Progenitor cell of endocrine pancreas (in vitro differentiated cells): ENCODE measurements at regions not wholly inside any gene's neighbourhood (a gene's known extent, or its start where the extent isn't known, plus 50 kb on each side); places are given as distances from the start of the nearest gene placed in this dataset.

Experiments used
- DNase-seq: peaks from one replicate; pipeline ENCODE4 v3.0.0; 2021; ENCODE audit warnings: low spot score; ENCODE audit not compliant: unreplicated experiment
- H3K27ac Mint-ChIP-seq: 2 replicates; pipeline ENCODE4 v1.8.0; 2021; ENCODE audit warnings: mild to moderate bottlenecking, moderate library complexity, mixed read lengths
- H3K27me3 Mint-ChIP-seq: 2 replicates; pipeline ENCODE4 v1.8.0; 2021; ENCODE audit warnings: mixed read lengths
- H3K36me3 Mint-ChIP-seq: 2 replicates; pipeline ENCODE4 v1.8.0; 2022; ENCODE audit warnings: mixed read lengths; ENCODE audit not compliant: insufficient read depth
- H3K4me1 Mint-ChIP-seq: 2 replicates; pipeline ENCODE4 v1.8.0; 2021; ENCODE audit warnings: low read depth, mixed read lengths
- H3K4me3 Mint-ChIP-seq: 2 replicates; pipeline ENCODE4 v1.8.0; 2021; ENCODE audit warnings: low read depth, mild to moderate bottlenecking, moderate library complexity, mixed read lengths
- H3K9me3 Mint-ChIP-seq: 2 replicates; pipeline ENCODE4 v1.8.0; 2021; ENCODE audit warnings: low read depth, mixed read lengths
- TF ChIP-seq, protein P1 (sequence below): fragments of 200-600 bp; sonication (generic); IDR thresholded peaks from one replicate; pipeline ENCODE4 v1.5.0; 2021; ENCODE audit warnings: antibody characterized with exemption, mild to moderate bottlenecking; ENCODE audit not compliant: unreplicated experiment

- DNase-seq = no peak
- H3K4me1 Mint-ChIP-seq = peaks cover 13% of the 10 kb centered on the region
- TF ChIP-seq, protein P1, sequence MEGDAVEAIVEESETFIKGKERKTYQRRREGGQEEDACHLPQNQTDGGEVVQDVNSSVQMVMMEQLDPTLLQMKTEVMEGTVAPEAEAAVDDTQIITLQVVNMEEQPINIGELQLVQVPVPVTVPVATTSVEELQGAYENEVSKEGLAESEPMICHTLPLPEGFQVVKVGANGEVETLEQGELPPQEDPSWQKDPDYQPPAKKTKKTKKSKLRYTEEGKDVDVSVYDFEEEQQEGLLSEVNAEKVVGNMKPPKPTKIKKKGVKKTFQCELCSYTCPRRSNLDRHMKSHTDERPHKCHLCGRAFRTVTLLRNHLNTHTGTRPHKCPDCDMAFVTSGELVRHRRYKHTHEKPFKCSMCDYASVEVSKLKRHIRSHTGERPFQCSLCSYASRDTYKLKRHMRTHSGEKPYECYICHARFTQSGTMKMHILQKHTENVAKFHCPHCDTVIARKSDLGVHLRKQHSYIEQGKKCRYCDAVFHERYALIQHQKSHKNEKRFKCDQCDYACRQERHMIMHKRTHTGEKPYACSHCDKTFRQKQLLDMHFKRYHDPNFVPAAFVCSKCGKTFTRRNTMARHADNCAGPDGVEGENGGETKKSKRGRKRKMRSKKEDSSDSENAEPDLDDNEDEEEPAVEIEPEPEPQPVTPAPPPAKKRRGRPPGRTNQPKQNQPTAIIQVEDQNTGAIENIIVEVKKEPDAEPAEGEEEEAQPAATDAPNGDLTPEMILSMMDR = no peak
Observed at GRCh38 chr4:40698733-40699132, 51.0 kb upstream of the NSUN7 start.

GRCh38 chr4:40699648-40700047, 50.1 kb upstream of the NSUN7 start:
- Mint-ChIP-seq H3K27me3 (no peaks in the 10 kb centered on the region), H3K9me3 (no peaks in the 10 kb centered on the region), H3K36me3 (no peaks in the 10 kb centered on the region), H3K4me1 (peaks cover 13% of the 10 kb centered on the region), H3K27ac (no peak overlapping the region), H3K4me3 (no peak overlapping the region)
- TF ChIP-seq, protein P1 = no peak
- no peak for DNase-seq

More at GRCh38 chr4:40698733-40699132, 51.0 kb upstream of the NSUN7 start:
- Mint-ChIP-seq H3K36me3 (no peaks in the 10 kb centered on the region), H3K9me3 (no peaks in the 10 kb centered on the region), H3K27me3 (no peaks in the 10 kb centered on the region), H3K27ac (no peak overlapping the region), H3K4me3 (no peak overlapping the region)
